Astrocyte of the cerebellum (primary cell): ENCODE measurements at regions not wholly inside any gene's neighbourhood (a gene's known extent, or its start where the extent isn't known, plus 50 kb on each side); places are given as distances from the start of the nearest gene placed in this dataset.

Source experiments
- DNase-seq: peaks from one replicate; pipeline ENCODE4 v3.0.0-alpha.2; 2011; ENCODE audit warnings: low read depth
- H3K4me3 ChIP-seq: 2 replicates; pipeline ENCODE4 v1.5.1; 2011; ENCODE audit warnings: mild to moderate bottlenecking, low read depth, low read length, moderate library complexity
- in situ Hi-C: cut with HindIII; loops from 2 replicates; pipeline ENCODE4 v1.10.0; 2017; ENCODE audit warnings: low sequenced_read_pairs
- TF ChIP-seq, protein P1 (sequence below): IDR thresholded peaks from 2 replicates; pipeline ENCODE4 v1.5.1; 2012; ENCODE audit warnings: low read length, low read depth, moderate library complexity, mild to moderate bottlenecking; ENCODE audit errors: missing control alignments

DNA sequence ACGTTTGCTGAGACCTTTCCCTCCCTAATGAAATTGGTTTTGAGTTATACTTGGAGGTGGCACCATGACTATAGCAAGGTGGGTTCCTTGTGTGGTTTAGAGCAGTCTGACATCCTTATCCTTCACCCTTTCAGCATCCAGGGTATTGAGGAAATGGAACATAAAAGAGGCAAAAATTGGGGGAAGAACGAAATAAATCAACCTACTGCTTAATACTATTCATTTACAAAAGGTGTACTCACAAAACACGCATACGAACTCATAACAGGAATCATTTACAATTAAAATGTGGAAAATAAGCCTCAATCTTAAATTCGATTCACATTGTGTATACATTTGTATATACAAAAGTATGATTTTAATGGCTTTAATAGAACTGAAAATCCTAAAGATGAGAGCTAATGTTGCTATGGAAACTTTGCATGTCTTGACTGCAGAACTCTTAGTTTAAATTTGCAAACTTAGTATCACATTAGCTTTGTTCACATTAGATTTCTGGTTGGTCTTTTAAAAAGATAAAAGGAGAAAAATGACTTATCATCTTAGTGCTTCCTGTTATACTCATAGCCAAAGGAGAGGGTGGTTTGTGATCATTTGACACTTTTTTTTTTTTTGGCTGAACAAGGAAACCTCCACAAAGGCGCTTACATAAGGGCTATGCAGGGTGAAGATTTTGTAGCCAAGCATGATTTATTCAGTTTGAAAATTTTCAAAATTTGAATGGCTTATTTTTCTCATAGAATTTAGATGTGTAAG, 76.1 kb upstream of the ATXN1 start:
- H3K4me3 ChIP-seq = no peak overlapping the region
- TF ChIP-seq, protein P1, sequence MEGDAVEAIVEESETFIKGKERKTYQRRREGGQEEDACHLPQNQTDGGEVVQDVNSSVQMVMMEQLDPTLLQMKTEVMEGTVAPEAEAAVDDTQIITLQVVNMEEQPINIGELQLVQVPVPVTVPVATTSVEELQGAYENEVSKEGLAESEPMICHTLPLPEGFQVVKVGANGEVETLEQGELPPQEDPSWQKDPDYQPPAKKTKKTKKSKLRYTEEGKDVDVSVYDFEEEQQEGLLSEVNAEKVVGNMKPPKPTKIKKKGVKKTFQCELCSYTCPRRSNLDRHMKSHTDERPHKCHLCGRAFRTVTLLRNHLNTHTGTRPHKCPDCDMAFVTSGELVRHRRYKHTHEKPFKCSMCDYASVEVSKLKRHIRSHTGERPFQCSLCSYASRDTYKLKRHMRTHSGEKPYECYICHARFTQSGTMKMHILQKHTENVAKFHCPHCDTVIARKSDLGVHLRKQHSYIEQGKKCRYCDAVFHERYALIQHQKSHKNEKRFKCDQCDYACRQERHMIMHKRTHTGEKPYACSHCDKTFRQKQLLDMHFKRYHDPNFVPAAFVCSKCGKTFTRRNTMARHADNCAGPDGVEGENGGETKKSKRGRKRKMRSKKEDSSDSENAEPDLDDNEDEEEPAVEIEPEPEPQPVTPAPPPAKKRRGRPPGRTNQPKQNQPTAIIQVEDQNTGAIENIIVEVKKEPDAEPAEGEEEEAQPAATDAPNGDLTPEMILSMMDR = no peak
- DNase-seq = no peak
- in situ Hi-C loops = no loop called here

DNA sequence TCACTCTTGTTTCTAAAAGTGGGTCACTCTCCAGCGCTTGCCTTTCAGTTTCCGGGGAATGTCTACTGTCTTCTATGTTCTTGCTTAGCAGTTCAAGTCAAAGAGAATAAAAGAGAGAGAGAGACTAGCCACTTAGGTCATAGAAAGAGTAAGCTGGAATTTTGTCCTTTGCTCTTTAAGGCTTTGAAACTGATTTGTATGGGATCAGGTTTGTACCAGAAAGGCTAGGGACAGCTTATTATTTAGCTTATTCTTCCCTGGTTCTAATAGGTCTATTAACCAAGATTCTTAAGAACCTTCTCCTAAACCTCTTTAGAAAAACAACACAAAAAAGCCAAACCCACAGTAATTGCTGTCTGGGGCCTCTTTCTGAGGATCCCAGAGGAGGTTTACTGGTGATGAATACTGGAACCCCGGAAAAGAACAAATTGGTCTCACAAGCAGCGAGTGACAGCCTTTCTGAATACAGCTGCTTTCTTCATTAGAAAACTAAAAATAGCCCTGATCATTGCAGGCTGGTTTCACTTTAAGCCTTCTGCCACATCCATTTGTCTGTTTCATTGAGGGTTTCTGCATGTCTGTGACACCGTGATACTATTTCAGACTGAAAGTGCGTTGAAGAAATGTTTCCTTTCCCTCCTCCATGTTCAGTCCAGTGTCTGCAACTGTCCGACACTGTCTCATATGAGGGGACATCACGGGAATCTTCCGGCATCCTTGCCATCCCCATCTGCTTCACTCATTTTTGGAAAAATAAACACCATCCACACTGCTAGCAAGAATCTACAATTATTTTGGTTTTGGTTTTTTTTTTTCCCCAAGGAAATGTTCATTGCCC, 75.1 kb upstream of the ATXN1 start:
- DNase-seq = no peak
- no peak overlapping the region for H3K4me3 ChIP-seq
- TF ChIP-seq, protein P1 = no peak
- in situ Hi-C loops = no loop called here

DNA sequence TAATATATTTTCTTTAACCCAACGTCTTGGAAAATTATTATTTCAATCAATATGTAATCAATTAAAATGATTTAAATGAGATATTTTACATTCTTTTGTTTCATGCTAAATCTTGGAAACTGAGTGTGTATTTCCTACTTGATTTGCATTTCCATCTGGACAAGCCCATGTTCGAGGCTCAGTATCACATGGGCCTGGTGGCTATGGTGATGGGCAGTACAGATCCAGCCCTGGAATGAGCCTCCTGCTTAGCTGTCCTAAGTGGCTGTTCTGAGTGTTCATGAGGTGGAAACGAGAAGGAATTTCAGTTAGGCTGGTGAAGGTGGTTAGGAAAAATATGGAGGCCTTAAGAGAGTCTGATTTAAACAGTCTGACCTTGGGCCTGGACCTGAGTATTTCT, 73.0 kb upstream of the ATXN1 start:
- in situ Hi-C loops = no loop called here
- no peak for DNase-seq
- H3K4me3 ChIP-seq = no peak overlapping the region
- TF ChIP-seq, protein P1 = no peak

DNA sequence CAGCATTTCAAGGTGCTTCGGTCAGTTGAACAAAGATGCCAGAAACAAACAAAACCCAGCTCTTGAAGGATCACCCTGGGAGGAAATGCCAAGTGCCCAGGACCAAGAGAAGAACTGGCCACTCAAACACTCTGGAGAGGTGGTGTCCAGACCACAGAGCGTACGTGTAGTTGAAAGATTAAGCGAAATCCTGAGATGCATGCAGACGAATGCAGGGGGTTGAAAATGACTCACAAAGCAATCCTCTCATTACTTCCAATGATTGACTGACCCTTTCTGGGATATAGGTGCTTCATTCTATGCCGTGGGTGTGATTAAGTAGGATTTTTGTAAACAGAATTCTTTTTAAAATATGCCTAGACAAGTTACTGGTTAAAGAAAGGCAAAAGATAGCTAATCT, 71.5 kb upstream of the ATXN1 start:
- TF ChIP-seq, protein P1 = no peak
- in situ Hi-C loops = no loop called here
- no peak for DNase-seq
- no peak overlapping the region for H3K4me3 ChIP-seq

DNA sequence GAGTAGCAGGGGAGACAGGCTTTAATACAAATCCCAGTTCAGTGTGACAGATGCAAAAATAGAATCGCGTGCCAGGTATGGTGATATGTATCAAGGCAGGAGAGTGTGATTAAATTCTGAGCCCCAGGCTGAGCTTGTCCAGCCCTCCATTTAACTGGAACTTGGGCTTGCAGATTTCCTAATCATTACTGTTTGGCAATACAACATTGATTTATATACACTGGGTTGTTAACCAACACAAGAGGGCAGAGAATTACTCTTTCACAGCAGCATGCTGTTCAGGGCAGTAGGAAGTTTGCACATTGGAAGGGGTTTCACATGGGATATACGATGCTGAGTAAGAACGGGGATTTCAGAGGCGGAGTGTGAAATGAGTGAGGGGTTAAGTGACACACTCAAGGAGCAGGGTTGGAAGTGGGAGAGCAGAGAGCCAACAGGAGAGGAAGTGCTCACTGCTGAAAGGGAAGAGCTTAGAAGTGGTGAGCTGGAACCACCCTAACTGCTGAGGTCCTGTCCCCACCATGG, 70.8 kb upstream of the ATXN1 start:
- in situ Hi-C loops = no loop called here
- no peak for DNase-seq
- no peak overlapping the region for H3K4me3 ChIP-seq
- TF ChIP-seq, protein P1 = no peak

DNA sequence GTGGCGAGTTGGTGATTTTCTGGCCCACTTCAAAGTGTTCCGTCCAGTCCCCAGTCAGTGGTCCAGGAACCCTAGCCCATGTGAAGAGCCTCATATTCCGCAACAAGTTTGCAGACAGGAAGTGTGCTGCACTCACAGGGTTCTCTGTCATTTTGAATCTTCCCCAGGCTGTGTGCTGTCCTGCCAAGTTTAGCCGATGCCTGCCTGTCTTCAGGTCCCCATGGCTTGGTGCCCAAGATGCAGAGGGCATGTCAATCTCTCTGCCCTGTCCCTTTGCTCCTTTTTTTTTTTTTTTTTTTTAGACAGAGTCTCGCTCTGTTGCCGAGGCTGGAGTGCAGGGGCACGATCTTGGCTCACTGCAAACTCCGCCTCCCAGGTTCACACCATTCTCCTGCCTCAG, 69.9 kb upstream of the ATXN1 start:
- TF ChIP-seq, protein P1 = no peak
- H3K4me3 ChIP-seq = no peak overlapping the region
- in situ Hi-C loops = no loop called here
- no peak for DNase-seq
